Kidney epithelial cell (primary cell): ENCODE measurements at regions not wholly inside any gene's neighbourhood (a gene's known extent, or its start where the extent isn't known, plus 50 kb on each side); places are given as distances from the start of the nearest gene placed in this dataset.

Experiments used
- DNase-seq: peaks from one replicate; pipeline ENCODE4 v3.0.0-alpha.2; 2010; ENCODE audit warnings: low read depth
- H3K27me3 ChIP-seq: 2 replicates; pipeline ENCODE4 v1.6.0; 2011; ENCODE audit warnings: low read length; ENCODE audit not compliant: control insufficient read depth, insufficient read depth
- H3K36me3 ChIP-seq: 2 replicates; pipeline ENCODE4 v1.5.1; 2011; ENCODE audit warnings: low read length; ENCODE audit not compliant: control insufficient read depth, insufficient read depth
- H3K4me3 ChIP-seq: 2 replicates; pipeline ENCODE4 v1.5.1; 2011; ENCODE audit warnings: low read depth, mild to moderate bottlenecking, control low read depth, low read length
- TF ChIP-seq, protein P1 (sequence below): IDR thresholded peaks from 2 replicates; pipeline ENCODE4 v1.5.1; 2011; ENCODE audit warnings: mild to moderate bottlenecking, moderate library complexity, low read length, control low read depth, inconsistent platforms; ENCODE audit not compliant: insufficient read depth, poor library complexity, severe bottlenecking

DNA sequence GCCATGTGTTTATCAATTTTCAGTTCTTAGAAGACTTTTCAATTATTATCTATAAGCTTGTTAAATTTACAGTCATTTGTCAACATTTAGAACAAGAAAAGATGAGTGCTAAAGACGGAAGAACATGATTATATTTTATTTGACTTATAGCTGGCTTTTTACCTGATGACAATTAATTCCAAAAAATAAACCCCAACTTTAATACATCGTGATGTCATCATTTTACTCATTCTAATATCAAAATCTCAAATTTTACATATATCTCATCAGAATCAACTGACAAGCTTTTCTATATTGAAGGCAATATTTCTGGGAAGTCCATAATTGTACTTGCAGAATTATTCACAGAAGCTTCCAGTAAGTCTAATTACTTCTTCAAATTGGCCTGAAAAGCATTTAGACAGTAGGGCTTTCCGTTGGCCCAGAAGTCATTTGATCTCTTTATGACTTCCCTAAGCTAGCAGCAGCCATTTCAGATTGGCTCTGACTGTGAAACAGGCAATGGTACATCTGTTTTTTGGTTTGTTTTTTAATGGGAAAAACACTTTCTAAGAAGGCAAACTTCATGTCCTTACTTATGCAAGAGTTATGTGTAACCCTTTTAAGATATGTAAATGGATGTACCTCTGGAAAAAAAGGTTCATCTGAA lies 234.7 kb upstream of the PLSCR5 start:
- H3K27me3 ChIP-seq = no peaks in the 10 kb centered on the region
- DNase-seq = no peak
- no peak overlapping the region for H3K4me3 ChIP-seq
- H3K36me3 ChIP-seq = no peaks in the 10 kb centered on the region
- TF ChIP-seq, protein P1, sequence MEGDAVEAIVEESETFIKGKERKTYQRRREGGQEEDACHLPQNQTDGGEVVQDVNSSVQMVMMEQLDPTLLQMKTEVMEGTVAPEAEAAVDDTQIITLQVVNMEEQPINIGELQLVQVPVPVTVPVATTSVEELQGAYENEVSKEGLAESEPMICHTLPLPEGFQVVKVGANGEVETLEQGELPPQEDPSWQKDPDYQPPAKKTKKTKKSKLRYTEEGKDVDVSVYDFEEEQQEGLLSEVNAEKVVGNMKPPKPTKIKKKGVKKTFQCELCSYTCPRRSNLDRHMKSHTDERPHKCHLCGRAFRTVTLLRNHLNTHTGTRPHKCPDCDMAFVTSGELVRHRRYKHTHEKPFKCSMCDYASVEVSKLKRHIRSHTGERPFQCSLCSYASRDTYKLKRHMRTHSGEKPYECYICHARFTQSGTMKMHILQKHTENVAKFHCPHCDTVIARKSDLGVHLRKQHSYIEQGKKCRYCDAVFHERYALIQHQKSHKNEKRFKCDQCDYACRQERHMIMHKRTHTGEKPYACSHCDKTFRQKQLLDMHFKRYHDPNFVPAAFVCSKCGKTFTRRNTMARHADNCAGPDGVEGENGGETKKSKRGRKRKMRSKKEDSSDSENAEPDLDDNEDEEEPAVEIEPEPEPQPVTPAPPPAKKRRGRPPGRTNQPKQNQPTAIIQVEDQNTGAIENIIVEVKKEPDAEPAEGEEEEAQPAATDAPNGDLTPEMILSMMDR = no peak

DNA sequence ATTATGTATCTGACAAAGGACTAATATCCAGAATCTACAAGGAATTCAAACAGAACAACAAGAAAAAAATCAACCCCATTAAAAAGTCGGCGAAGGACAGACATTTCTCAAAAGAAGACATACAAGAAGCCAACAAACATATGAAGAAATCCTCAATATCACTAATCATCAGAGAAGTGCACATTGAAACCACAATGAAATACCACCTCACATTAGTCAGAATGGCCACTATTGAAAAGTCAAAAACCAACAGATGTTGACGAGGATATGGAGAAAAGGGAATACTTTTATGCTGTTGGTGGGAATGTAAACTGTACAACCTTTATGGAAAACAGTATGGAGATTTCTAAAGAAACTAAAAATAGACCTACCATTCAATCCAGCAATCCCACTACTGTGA lies 233.1 kb upstream of the PLSCR5 start:
- DNase-seq = no peak
- H3K36me3 ChIP-seq = no peaks in the 10 kb centered on the region
- TF ChIP-seq, protein P1 = no peak
- no peaks in the 10 kb centered on the region for H3K27me3 ChIP-seq
- no peak overlapping the region for H3K4me3 ChIP-seq

DNA sequence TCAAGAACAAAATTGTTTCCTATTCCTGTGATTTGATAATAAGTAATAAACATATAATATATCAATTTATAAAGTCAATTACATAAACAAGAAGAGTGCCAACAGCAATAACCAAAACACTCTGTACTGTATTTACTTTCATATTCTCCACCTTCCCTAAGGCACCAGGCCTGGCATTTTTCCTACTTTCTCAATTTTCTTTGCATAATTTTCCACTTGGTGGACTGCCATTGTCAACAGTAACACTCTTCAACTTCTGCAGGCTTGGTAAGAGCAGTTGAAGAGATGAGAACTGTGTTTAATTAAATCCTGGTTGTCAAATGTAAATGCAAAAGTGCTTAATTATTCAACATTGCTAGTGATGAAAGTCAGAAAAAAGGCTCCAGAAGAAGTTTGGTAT lies 229.8 kb upstream of the PLSCR5 start:
- no peak for DNase-seq
- Histone ChIP-seq H3K4me3 (no peak overlapping the region), H3K27me3 (no peaks in the 10 kb centered on the region), H3K36me3 (no peaks in the 10 kb centered on the region)
- TF ChIP-seq, protein P1 = no peak

DNA sequence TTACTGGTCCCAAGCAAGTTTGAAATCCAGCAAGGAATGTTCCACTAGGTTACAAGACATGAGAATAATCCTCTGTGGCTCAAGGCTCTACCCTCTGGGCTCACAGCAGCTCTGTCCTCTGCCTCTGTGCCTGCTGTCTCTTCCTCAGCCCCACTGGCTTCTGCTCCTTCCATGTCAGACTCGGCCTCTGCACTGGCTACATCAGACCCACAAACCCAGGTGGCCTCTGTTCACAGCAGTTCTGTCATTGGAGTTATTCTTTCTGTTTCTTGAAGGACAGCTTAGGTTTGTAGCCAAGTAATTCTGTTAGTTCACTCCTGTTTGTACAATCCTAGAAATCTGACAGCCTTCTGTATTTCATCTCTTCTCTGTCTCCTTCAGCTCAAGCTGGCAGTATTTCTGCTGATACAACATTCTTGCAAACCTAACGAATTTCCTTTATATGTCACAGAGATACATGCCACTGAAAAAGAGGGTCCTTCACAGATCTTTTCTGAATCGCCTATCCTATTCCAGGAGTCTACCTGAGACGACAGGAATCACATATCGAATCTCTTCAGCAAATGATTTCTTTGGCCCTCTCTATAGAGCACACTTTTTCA lies 227.8 kb upstream of the PLSCR5 start:
- Histone ChIP-seq H3K36me3 (no peaks in the 10 kb centered on the region), H3K27me3 (no peaks in the 10 kb centered on the region), H3K4me3 (no peak overlapping the region)
- no peak for DNase-seq
- TF ChIP-seq, protein P1 = no peak

DNA sequence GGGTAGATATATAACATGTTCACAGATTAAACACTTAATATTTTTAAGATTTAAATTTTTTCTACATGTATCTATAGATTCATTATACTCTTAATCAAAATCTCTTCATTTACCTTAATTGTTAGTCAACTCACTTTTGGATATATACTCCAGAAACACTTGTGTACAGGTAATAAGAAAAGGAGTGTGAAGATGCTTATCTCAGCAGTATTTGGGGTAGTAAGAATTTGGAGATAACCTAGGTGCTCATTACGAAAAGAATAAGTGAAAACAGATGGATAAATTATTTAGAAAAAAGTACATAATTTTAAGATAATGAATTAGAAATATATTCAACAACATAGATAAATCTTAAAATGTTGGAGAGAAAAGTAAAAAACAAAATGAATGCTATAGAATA lies 226.5 kb upstream of the PLSCR5 start:
- Histone ChIP-seq H3K27me3 (no peaks in the 10 kb centered on the region), H3K4me3 (no peak overlapping the region), H3K36me3 (no peaks in the 10 kb centered on the region)
- TF ChIP-seq, protein P1 = no peak
- DNase-seq = no peak

DNA sequence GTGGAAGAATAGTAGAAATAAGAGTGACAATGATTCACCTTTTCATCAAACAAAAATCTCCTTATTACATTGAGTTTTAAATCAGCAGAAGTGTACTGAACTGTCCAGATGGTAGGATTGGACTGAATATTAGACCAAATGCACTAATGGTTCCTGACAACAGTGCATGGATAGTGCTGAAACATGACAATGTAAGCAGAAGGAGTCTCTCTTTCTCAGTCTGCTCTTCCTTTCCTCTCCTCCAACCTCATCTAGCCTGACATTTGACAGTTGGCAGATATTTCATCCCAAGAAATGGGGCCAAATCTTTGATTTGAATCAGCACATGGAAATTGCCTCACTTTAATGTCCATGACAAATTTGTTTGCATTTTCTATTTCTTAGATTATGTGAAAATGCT lies 225.1 kb upstream of the PLSCR5 start:
- no peaks in the 10 kb centered on the region for H3K36me3 ChIP-seq
- no peaks in the 10 kb centered on the region for H3K27me3 ChIP-seq
- no peak overlapping the region for H3K4me3 ChIP-seq
- no peak for DNase-seq
- TF ChIP-seq, protein P1 = no peak
